Stomach (tissue), 8 donors: ENCODE measurements at regions not wholly inside any gene's neighbourhood (a gene's known extent, or its start where the extent isn't known, plus 50 kb on each side); places are given as distances from the start of the nearest gene placed in this dataset.

Source experiments
- DNase-seq, 2 donors: peaks; one replicate each; pipeline versions ENCODE4 v3.0.0 to v3.0.0-alpha.2; 2013 to 2019
- H3K27ac ChIP-seq, 5 donors: fragments of 200-600 bp in 4 of 5; sonication (generic) in 4 of 5; one replicate each; pipeline ENCODE4 v1.5.1; 2013 to 2019; ENCODE audit warnings: mild to moderate bottlenecking in 1 of 5, moderate library complexity in 1 of 5
- H3K27me3 ChIP-seq, 3 donors: fragments of 200-600 bp; sonication (generic); one replicate each; pipeline ENCODE4 v1.5.1; 2017 to 2019; ENCODE audit warnings: mixed run types in 1 of 3
- H3K36me3 ChIP-seq, 4 donors: fragments of 200-600 bp; sonication (generic); 1 replicate in 3 of 4; 2 replicates in 1 of 4; pipeline ENCODE4 v1.5.1; 2016 to 2019
- H3K4me1 ChIP-seq, 4 donors: fragments of 200-600 bp; sonication (generic); one replicate each; pipeline ENCODE4 v1.5.1; 2016 to 2019
- H3K4me3 ChIP-seq, 4 donors: fragments of 200-600 bp; sonication (generic) in 3 of 4; one replicate each; pipeline ENCODE4 v1.5.1; 2016 to 2019; ENCODE audit warnings: mild to moderate bottlenecking in 1 of 4
- H3K9me3 ChIP-seq, 4 donors: fragments of 200-600 bp; sonication (generic); one replicate each; pipeline ENCODE4 v1.5.1; 2016 to 2019
- EP300 ChIP-seq: sonication (generic); formaldehyde crosslinking; IDR thresholded peaks from one replicate; pipeline ENCODE4 v1.6.1; 2017; ENCODE audit warnings: antibody characterized with exemption
- POLR2A ChIP-seq, 4 donors: fragments of 450-650 bp; IDR thresholded peaks; one replicate each; pipeline ENCODE4 v1.6.1; 2016; ENCODE audit warnings: antibody characterized with exemption in 4 of 4, control low read depth in 2 of 4, mild to moderate bottlenecking in 1 of 4, moderate library complexity in 1 of 4
- POLR2AphosphoS5 ChIP-seq, 3 donors: sonication (generic); formaldehyde crosslinking; IDR thresholded peaks; one replicate each; pipeline ENCODE4 v1.6.1; 2016; ENCODE audit warnings: antibody characterized with exemption in 3 of 3
- WGBS, 5 donors: extraction: QIAGEN DNeasy Blood & Tissue Kit in 3 of 5; methylation state at CpG; one replicate each; pipeline versions ENCODE4 v1.1.5 to v1.1.7; 2013 to 2018; 5-methylcytosine and 5-hydroxymethylcytosine counted together
- intact Hi-C: fragments of 100-400 bp; cut with DNase I; formaldehyde crosslinking; loops from one replicate; pipeline ENCODE4 v1.15.1; 2023; ENCODE audit warnings: low total_unique reads
- TF ChIP-seq, protein P1 (sequence below), 7 experiments: fragments of 450-650 bp in 4 of 7; fragments of 200-600 bp in 3 of 7; sonication (generic) in 3 of 7; IDR thresholded peaks; one replicate each; pipeline ENCODE4 v1.5.1; 2016 to 2019; ENCODE audit warnings: antibody characterized with exemption in 7 of 7, control low read depth in 2 of 7, mild to moderate bottlenecking in 1 of 7
- donor health status: healthy with polysubstance abuse.
- donor health status: Bipolar disorder and iron deficiency.
- donor health status: healthy.

DNA sequence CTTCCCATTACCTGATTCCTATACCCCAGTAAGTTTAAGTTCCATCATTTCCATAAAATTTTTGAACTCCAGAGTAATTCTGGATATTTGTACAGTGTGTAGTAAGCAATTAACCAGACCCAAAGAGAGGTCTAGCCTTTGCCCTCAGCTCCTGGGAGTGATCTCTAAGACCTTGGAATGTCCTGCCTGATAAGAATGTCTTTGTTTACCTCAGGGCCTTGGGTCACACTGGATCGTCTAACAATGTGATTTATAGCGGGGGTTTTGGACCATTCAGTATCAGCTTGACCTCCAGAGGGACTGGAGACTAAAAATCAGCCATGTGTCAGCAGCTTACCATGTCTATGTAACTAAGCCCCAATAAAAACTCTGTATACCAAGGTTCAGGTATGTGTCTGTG is 330.9 kb upstream of the PPP1R2C start:
- Histone ChIP-seq H3K36me3 (no peaks in the 10 kb centered on the region), H3K9me3 (no peaks in the 10 kb centered on the region), H3K4me1 (no peaks in the 10 kb centered on the region), H3K4me3 (no peak overlapping the region), H3K27ac (no peak overlapping the region), H3K27me3 (no peaks in the 10 kb centered on the region)
- WGBS, 5 donors = 8 to 36% (median 29%) methylated on average over 2 of the region's 2 CpGs
- intact Hi-C loops = no loop called here
- TF ChIP-seq, protein P1, sequence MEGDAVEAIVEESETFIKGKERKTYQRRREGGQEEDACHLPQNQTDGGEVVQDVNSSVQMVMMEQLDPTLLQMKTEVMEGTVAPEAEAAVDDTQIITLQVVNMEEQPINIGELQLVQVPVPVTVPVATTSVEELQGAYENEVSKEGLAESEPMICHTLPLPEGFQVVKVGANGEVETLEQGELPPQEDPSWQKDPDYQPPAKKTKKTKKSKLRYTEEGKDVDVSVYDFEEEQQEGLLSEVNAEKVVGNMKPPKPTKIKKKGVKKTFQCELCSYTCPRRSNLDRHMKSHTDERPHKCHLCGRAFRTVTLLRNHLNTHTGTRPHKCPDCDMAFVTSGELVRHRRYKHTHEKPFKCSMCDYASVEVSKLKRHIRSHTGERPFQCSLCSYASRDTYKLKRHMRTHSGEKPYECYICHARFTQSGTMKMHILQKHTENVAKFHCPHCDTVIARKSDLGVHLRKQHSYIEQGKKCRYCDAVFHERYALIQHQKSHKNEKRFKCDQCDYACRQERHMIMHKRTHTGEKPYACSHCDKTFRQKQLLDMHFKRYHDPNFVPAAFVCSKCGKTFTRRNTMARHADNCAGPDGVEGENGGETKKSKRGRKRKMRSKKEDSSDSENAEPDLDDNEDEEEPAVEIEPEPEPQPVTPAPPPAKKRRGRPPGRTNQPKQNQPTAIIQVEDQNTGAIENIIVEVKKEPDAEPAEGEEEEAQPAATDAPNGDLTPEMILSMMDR (IDR thresholded peaks at IDR 0.05) = no peak
- TF ChIP-seq EP300 = no peak
- DNase-seq = no peak

- TF ChIP-seq, protein P1 (IDR thresholded peaks at IDR 0.05) = no peak
- no peak for TF ChIP-seq POLR2A (IDR thresholded peaks at IDR 0.05)
- TF ChIP-seq EP300 = no peak
- TF ChIP-seq POLR2AphosphoS5 (IDR thresholded peaks at IDR 0.05) = no peak
- 74 to 97% (median 85%) methylated on average over 1 of the region's 1 CpG; no CpG with 5 or more reads in 1 of the 5 donors for WGBS, 5 donors
- Histone ChIP-seq H3K27me3 (no peaks in the 10 kb centered on the region), H3K9me3 (no peaks in the 10 kb centered on the region), H3K4me1 (no peaks in the 10 kb centered on the region), H3K27ac (no peak overlapping the region), H3K4me3 (no peak overlapping the region), H3K36me3 (no peaks in the 10 kb centered on the region)
- no peak for DNase-seq
- intact Hi-C loops = no loop called here
These were observed 343.7 kb upstream of the PPP1R2C start for GRCh38 chrX:43121637-43122036.

- no peak for DNase-seq
- no peaks in the 10 kb centered on the region for H3K27me3 ChIP-seq
- H3K36me3 ChIP-seq = no peaks in the 10 kb centered on the region
- intact Hi-C loops = no loop called here
- no peak for TF ChIP-seq POLR2AphosphoS5 (IDR thresholded peaks at IDR 0.05)
- TF ChIP-seq, protein P1 (IDR thresholded peaks at IDR 0.05) = no peak
- no peak for TF ChIP-seq EP300
- TF ChIP-seq POLR2A (IDR thresholded peaks at IDR 0.05) = no peak
- no peak overlapping the region for H3K27ac ChIP-seq
- no peaks in the 10 kb centered on the region for H3K4me1 ChIP-seq
- no peak overlapping the region for H3K4me3 ChIP-seq
- WGBS, 5 donors = 75 to 89% (median 86%) methylated on average over 1 of the region's 1 CpG
- no peaks in the 10 kb centered on the region for H3K9me3 ChIP-seq
These were observed 361.7 kb upstream of the PPP1R2C start for GRCh38 chrX:43139645-43140044.

DNA sequence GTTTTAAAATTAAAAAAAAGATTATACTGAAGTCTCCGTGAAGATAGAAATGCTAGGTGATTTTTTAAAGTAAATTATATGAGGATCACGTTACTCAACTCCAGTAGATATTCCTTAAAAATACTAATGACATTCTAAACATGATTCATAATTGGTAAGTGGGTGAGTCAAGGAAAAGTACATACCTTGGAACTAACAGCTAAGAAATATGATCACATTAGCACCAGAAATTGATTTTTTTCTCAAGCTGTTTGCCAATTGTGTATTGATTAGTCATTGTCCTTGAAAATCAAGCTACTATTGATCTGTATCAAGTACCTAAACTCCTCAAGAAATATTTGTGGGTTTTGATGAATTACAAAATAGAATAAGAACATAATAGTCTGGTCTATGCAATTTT is 362.6 kb upstream of the PPP1R2C start:
- no peaks in the 10 kb centered on the region for H3K36me3 ChIP-seq
- intact Hi-C loops = no loop called here
- H3K4me3 ChIP-seq = no peak overlapping the region
- 66 to 87% (median 83%) methylated on average over 2 of the region's 2 CpGs for WGBS, 5 donors
- no peaks in the 10 kb centered on the region for H3K27me3 ChIP-seq
- H3K4me1 ChIP-seq = no peaks in the 10 kb centered on the region
- TF ChIP-seq, protein P1 (IDR thresholded peaks at IDR 0.05) = no peak
- no peak for TF ChIP-seq POLR2A (IDR thresholded peaks at IDR 0.05)
- TF ChIP-seq POLR2AphosphoS5 (IDR thresholded peaks at IDR 0.05) = no peak
- no peak for TF ChIP-seq EP300
- H3K9me3 ChIP-seq = no peaks in the 10 kb centered on the region
- no peak for DNase-seq
- no peak overlapping the region for H3K27ac ChIP-seq

GRCh38 chrX:43141885-43142284 is 363.9 kb upstream of the PPP1R2C start:
- intact Hi-C loops = no loop called here
- Histone ChIP-seq H3K9me3 (no peaks in the 10 kb centered on the region), H3K4me3 (no peak overlapping the region), H3K27ac (no peak overlapping the region), H3K36me3 (no peaks in the 10 kb centered on the region), H3K27me3 (no peaks in the 10 kb centered on the region), H3K4me1 (no peaks in the 10 kb centered on the region)
- DNase-seq = no peak
- TF ChIP-seq, protein P1 (IDR thresholded peaks at IDR 0.05) = no peak
- TF ChIP-seq POLR2A (IDR thresholded peaks at IDR 0.05) = no peak
- TF ChIP-seq EP300 = no peak
- no peak for TF ChIP-seq POLR2AphosphoS5 (IDR thresholded peaks at IDR 0.05)
